IPS-15b (cell line): ENCODE measurements at regions not wholly inside any gene's neighbourhood (a gene's known extent, or its start where the extent isn't known, plus 50 kb on each side); places are given as distances from the start of the nearest gene placed in this dataset.
"Not testable (repeated sequence)": the region's sequence is repeated elsewhere in the genome, so short reads cannot be mapped to it uniquely, and the experiment has no call there.

Experiments
- H3K27me3 ChIP-seq: one replicate; pipeline ENCODE4 v1.6.1; 2013; ENCODE audit warnings: low read length; ENCODE audit not compliant: control insufficient read depth, insufficient read depth
- H3K36me3 ChIP-seq: one replicate; pipeline ENCODE4 v1.6.1; 2013; ENCODE audit warnings: low read length; ENCODE audit not compliant: control insufficient read depth, insufficient read depth
- H3K4me1 ChIP-seq: one replicate; pipeline ENCODE4 v1.6.1; 2013; ENCODE audit warnings: mild to moderate bottlenecking, low read length; ENCODE audit not compliant: control insufficient read depth, insufficient read depth
- H3K4me3 ChIP-seq: one replicate; pipeline ENCODE4 v1.5.1; 2013; ENCODE audit warnings: low read depth, low read length
- H3K9ac ChIP-seq: one replicate; pipeline ENCODE4 v1.6.1; 2013; ENCODE audit warnings: low read depth, mild to moderate bottlenecking, low read length
- H3K9me3 ChIP-seq: one replicate; pipeline ENCODE4 v1.6.1; 2013; ENCODE audit warnings: mild to moderate bottlenecking, low read length; ENCODE audit not compliant: control insufficient read depth, insufficient read depth

DNA sequence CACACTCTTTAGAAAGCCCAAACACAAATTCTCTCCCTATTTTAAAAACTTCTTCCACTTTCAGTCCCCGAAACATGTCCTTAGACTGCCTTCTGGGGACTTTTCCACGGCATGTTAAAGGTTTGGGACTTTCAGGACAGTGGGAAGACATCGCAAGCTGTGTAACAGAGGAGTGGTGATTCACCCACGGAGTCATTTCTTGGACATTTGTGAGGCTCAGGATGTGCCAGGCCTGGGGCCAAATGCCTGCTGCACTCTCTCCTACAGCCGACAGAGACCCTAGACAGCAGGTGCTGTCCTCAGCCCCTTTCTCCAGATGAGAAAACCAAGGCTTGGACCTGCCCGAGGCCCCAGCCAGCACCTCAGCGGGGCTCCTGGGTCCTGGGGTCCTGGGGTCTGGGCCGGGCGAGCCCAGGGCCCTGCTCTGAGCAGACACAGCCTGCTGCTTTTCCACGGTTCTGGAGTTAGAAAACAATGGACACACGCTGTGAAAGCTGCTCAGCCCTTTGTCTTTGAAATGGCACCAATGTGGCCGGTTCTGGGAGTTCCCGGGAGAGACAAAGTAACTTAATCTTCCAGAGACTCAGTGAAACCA lies 370.2 kb upstream of the SFSWAP start:
- no peaks in the 10 kb centered on the region for H3K27me3 ChIP-seq
- H3K9ac ChIP-seq: no peak overlapping the region
- no peaks in the 10 kb centered on the region for H3K4me1 ChIP-seq
- no peaks in the 10 kb centered on the region for H3K9me3 ChIP-seq
- no peak overlapping the region for H3K4me3 ChIP-seq
- no peaks in the 10 kb centered on the region for H3K36me3 ChIP-seq

DNA sequence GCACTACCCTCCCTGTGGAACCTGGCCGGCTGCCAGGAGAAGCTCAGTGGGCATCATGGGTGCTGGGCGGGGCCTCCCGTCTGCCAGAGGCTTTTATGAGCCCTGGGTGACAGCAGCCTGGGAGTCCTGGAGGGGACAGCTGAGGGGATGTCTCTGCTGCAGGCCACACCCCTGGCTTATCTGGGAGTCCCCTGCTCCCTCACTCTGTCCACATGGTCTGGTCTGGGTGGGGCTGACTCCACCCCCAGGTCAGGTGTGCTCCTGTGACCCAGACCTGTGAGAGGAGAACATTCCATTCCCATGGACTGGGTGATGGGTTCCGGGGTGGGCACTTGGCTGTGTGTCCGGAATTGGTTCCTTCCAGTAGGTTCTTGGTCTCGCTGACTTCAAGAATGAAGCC lies 369.3 kb upstream of the SFSWAP start:
- not testable (repeated sequence) for H3K9ac ChIP-seq, H3K27me3 ChIP-seq, H3K9me3 ChIP-seq, H3K4me3 ChIP-seq, H3K4me1 ChIP-seq, H3K36me3 ChIP-seq

- H3K4me1 ChIP-seq, H3K9ac ChIP-seq, H3K4me3 ChIP-seq, H3K9me3 ChIP-seq, H3K27me3 ChIP-seq, H3K36me3 ChIP-seq: not testable (repeated sequence)
Measured at GRCh38 chr12:131343436-131343835, 367.5 kb upstream of the SFSWAP start.

DNA sequence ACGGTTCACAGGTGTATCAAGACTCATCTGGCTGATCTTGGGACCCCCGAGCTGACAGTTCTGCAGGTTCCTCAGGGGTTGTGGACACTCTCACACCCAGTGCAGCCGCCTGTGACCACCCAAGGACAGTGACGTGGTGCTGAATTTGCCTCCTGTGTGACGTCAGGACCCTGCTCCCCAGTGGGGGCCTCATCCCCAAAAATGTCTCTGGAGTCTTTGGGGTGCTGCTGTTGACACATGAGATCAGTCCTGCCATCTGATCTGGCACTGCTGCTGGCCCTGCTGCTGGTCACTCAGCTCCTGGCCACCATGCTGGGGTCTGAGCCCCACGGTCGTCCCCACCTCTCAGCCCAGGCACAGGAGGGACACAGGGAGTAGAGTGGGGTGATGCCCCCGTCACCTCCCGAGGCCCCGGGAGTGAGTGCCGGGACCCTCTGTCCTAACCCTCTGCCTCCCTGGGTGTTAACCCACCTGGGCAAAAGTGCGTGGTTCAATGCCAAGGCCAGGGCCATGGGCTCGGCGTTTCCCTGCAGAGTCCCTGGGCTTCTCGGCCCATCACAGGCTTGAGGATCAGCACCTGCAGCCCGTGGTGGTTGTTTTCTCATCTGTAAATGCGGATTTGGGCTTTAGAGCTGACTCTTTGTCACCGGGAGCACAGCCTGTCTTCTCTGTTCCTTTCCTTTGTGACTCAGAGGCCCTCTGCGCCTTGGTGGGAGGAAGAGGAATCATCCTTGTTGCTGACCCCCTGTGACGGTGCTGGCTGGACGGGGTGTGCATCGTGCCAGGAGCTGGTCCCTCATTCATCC lies 366.0 kb upstream of the SFSWAP start:
- H3K36me3 ChIP-seq, H3K9me3 ChIP-seq, H3K27me3 ChIP-seq, H3K9ac ChIP-seq, H3K4me1 ChIP-seq, H3K4me3 ChIP-seq: not testable (repeated sequence)

- H3K9ac ChIP-seq: no peak overlapping the region
Measured at GRCh38 chr12:131345521-131346436, 365.1 kb upstream of the SFSWAP start.

GRCh38 chr12:131346555-131347344 lies 364.1 kb upstream of the SFSWAP start:
- Histone ChIP-seq H3K4me3 (no peak overlapping the region), H3K4me1 (no peaks in the 10 kb centered on the region), H3K27me3 (no peaks in the 10 kb centered on the region), H3K9me3 (no peaks in the 10 kb centered on the region), H3K9ac (no peak overlapping the region), H3K36me3 (no peaks in the 10 kb centered on the region)

More at GRCh38 chr12:131345521-131346436, 365.1 kb upstream of the SFSWAP start:
- no peaks in the 10 kb centered on the region for H3K9me3 ChIP-seq
- no peak overlapping the region for H3K4me3 ChIP-seq
- H3K27me3 ChIP-seq: no peaks in the 10 kb centered on the region
- H3K36me3 ChIP-seq: no peaks in the 10 kb centered on the region
- H3K4me1 ChIP-seq: no peaks in the 10 kb centered on the region

DNA sequence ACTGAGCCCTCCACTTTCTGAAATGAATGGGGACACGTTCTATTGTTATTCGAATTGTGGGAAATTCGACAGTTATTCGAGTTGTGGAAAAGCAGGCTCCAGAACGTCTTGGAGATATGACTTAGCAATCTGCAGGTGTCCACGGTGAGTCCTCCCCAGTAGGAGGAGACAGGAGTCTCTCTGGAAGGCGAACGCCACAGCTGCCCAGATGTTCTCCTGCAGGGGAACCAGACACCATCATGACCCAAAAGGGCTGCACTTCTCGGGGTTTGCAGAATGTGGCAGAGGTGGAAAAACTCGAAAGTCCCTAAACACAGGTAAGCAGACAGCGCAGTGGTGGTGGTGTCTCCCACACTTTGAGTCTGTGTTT lies 363.6 kb upstream of the SFSWAP start:
- no peaks in the 10 kb centered on the region for H3K4me1 ChIP-seq
- H3K36me3 ChIP-seq: no peaks in the 10 kb centered on the region
- no peaks in the 10 kb centered on the region for H3K27me3 ChIP-seq
- no peaks in the 10 kb centered on the region for H3K9me3 ChIP-seq
- H3K4me3 ChIP-seq: no peak overlapping the region
- no peak overlapping the region for H3K9ac ChIP-seq

DNA sequence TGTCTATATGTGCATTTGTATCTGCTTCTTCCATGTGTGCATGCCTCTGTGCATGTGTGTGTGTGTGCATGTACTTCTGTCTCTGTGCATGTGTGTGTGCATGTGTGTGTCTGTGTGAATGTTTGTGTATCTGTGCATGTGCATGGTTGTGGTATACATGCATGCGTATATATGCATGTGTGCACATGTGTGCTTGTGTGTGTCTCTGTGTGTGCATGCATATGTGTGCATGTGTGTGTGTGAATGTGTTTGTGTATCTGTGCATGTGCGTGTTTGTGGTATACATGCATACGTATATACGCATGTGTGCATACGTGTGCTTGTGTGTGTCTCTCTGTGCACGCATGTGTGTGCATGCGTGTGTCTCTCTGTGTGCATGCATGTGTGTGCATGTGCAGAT lies 363.2 kb upstream of the SFSWAP start:
- no peak overlapping the region for H3K9ac ChIP-seq
- H3K4me3 ChIP-seq: no peak overlapping the region
- H3K27me3 ChIP-seq: no peaks in the 10 kb centered on the region
- H3K36me3 ChIP-seq: no peaks in the 10 kb centered on the region
- H3K4me1 ChIP-seq: no peaks in the 10 kb centered on the region
- H3K9me3 ChIP-seq: no peaks in the 10 kb centered on the region

GRCh38 chr12:131348231-131348630 lies 362.7 kb upstream of the SFSWAP start:
- Histone ChIP-seq H3K36me3 (no peaks in the 10 kb centered on the region), H3K4me1 (no peaks in the 10 kb centered on the region), H3K27me3 (no peaks in the 10 kb centered on the region), H3K9me3 (no peaks in the 10 kb centered on the region), H3K9ac (no peak overlapping the region), H3K4me3 (no peak overlapping the region)

- H3K4me3 ChIP-seq: no peak overlapping the region
- no peak overlapping the region for H3K9ac ChIP-seq
- H3K9me3 ChIP-seq: no peaks in the 10 kb centered on the region
- H3K4me1 ChIP-seq: no peaks in the 10 kb centered on the region
- H3K36me3 ChIP-seq: no peaks in the 10 kb centered on the region
- H3K27me3 ChIP-seq: no peaks in the 10 kb centered on the region
Measured at GRCh38 chr12:131348646-131349045, 362.2 kb upstream of the SFSWAP start.

GRCh38 chr12:131349397-131350127 lies 361.3 kb upstream of the SFSWAP start:
- Histone ChIP-seq H3K4me3 (no peak overlapping the region), H3K36me3 (no peaks in the 10 kb centered on the region), H3K9me3 (no peaks in the 10 kb centered on the region), H3K27me3 (no peaks in the 10 kb centered on the region), H3K4me1 (no peaks in the 10 kb centered on the region), H3K9ac (no peak overlapping the region)
